ENCODE measurements at regions not wholly inside any gene's neighbourhood (a gene's known extent, or its start where the extent isn't known, plus 50 kb on each side); places are given as distances from the start of the nearest gene placed in this dataset.

GRCh38 chr2:8027387-8027786, 654.5 kb upstream of the ID2 start:
- H3K9me3 ChIP-seq (ENCODE audit: control insufficient read depth, low read length) = no peaks in the 10 kb centered on the region
- H3K27ac ChIP-seq (ENCODE audit: low read depth, low read length) = no peak overlapping the region
- H3K4me1 ChIP-seq (ENCODE audit: control insufficient read depth, insufficient read depth, low read length) = no peaks in the 10 kb centered on the region
- no peak overlapping the region for H3K4me3 ChIP-seq (ENCODE audit: low read length)
- DNase-seq = no peak
- H3K36me3 Mint-ChIP-seq (ENCODE audit: low read depth) = no peaks in the 10 kb centered on the region
- no peaks in the 10 kb centered on the region for H3K27me3 Mint-ChIP-seq (ENCODE audit: insufficient read depth)
- 94 to 95% methylated on average over 5 to 11 of the region's 11 CpGs for WGBS, 2 experiments (ENCODE audit: insufficient coverage in 1 of 2, insufficient read length in 1 of 2)
- H3K4me1 Mint-ChIP-seq = no peaks in the 10 kb centered on the region
- no peak overlapping the region for H3K27ac Mint-ChIP-seq
- no peaks in the 10 kb centered on the region for H3K36me3 ChIP-seq (ENCODE audit: control insufficient read depth, insufficient read depth, low read length)
- no peaks in the 10 kb centered on the region for H3K9me3 Mint-ChIP-seq
- no peaks in the 10 kb centered on the region for H3K27me3 ChIP-seq (ENCODE audit: control insufficient read depth, insufficient read depth, low read length, poor library complexity, severe bottlenecking)
- no peak for TF ChIP-seq CTCF (conservative IDR thresholded peaks at IDR 0.05)
- no peak overlapping the region for H3K9ac ChIP-seq (ENCODE audit: extremely low read depth, low read length, poor library complexity, severe bottlenecking)
- no peak overlapping the region for H3K4me3 Mint-ChIP-seq

- Mint-ChIP-seq H3K4me3 (no peak overlapping the region), H3K4me1 (no peaks in the 10 kb centered on the region), H3K36me3 (ENCODE audit: low read depth) (no peaks in the 10 kb centered on the region), H3K27me3 (ENCODE audit: insufficient read depth) (no peaks in the 10 kb centered on the region), H3K27ac (no peak overlapping the region), H3K9me3 (no peaks in the 10 kb centered on the region)
- DNase-seq = no peak
- no peak overlapping the region for H3K27ac ChIP-seq (ENCODE audit: low read depth, low read length)
- H3K9ac ChIP-seq (ENCODE audit: extremely low read depth, low read length, poor library complexity, severe bottlenecking) = no peak overlapping the region
- H3K27me3 ChIP-seq (ENCODE audit: control insufficient read depth, insufficient read depth, low read length, poor library complexity, severe bottlenecking) = no peaks in the 10 kb centered on the region
- no peaks in the 10 kb centered on the region for H3K36me3 ChIP-seq (ENCODE audit: control insufficient read depth, insufficient read depth, low read length)
- no peak overlapping the region for H3K4me3 ChIP-seq (ENCODE audit: low read length)
- no peaks in the 10 kb centered on the region for H3K4me1 ChIP-seq (ENCODE audit: control insufficient read depth, insufficient read depth, low read length)
- no peak for TF ChIP-seq CTCF (conservative IDR thresholded peaks at IDR 0.05)
- no peaks in the 10 kb centered on the region for H3K9me3 ChIP-seq (ENCODE audit: control insufficient read depth, low read length)
- WGBS, 2 experiments (ENCODE audit: insufficient coverage in 1 of 2, insufficient read length in 1 of 2) = 92 to 94% methylated on average over 12 to 21 of the region's 21 CpGs
Measured at GRCh38 chr2:8028036-8028435, 653.8 kb upstream of the ID2 start.

GRCh38 chr2:8028436-8028835, 653.4 kb upstream of the ID2 start:
- no peak for DNase-seq
- 95 to 100% methylated on average over 3 to 8 of the region's 8 CpGs for WGBS, 2 experiments (ENCODE audit: insufficient coverage in 1 of 2, insufficient read length in 1 of 2)
- Histone ChIP-seq H3K9me3 (ENCODE audit: control insufficient read depth, low read length) (no peaks in the 10 kb centered on the region), H3K9ac (ENCODE audit: extremely low read depth, low read length, poor library complexity, severe bottlenecking) (no peak overlapping the region), H3K27me3 (ENCODE audit: control insufficient read depth, insufficient read depth, low read length, poor library complexity, severe bottlenecking) (no peaks in the 10 kb centered on the region), H3K4me3 (ENCODE audit: low read length) (no peak overlapping the region), H3K4me1 (ENCODE audit: control insufficient read depth, insufficient read depth, low read length) (no peaks in the 10 kb centered on the region), H3K27ac (ENCODE audit: low read depth, low read length) (no peak overlapping the region), H3K36me3 (ENCODE audit: control insufficient read depth, insufficient read depth, low read length) (no peaks in the 10 kb centered on the region)
- TF ChIP-seq CTCF (conservative IDR thresholded peaks at IDR 0.05) = no peak
- no peaks in the 10 kb centered on the region for H3K9me3 Mint-ChIP-seq
- no peak overlapping the region for H3K4me3 Mint-ChIP-seq
- H3K27ac Mint-ChIP-seq = no peak overlapping the region
- no peaks in the 10 kb centered on the region for H3K36me3 Mint-ChIP-seq (ENCODE audit: low read depth)
- H3K27me3 Mint-ChIP-seq (ENCODE audit: insufficient read depth) = no peaks in the 10 kb centered on the region
- H3K4me1 Mint-ChIP-seq = no peaks in the 10 kb centered on the region

Measured in endodermal cell (in vitro differentiated cells).